ENCODE measurements at regions not wholly inside any gene's neighbourhood (a gene's known extent, or its start where the extent isn't known, plus 50 kb on each side); places are given as distances from the start of the nearest gene placed in this dataset.

- Histone ChIP-seq H3K27ac (ENCODE audit: extremely low read depth, low read depth, low read length) (no peak overlapping the region), H3K4me3 (no peak overlapping the region), H3K9me1 (ENCODE audit: control insufficient read depth, insufficient read depth, low read length) (no peaks in the 10 kb centered on the region), H3K4me2 (ENCODE audit: insufficient read depth, low read length) (no peak overlapping the region), H3K27me3 (ENCODE audit: control insufficient read depth in 2 of 2, insufficient read depth in 2 of 2, low read length in 2 of 2) (no peaks in the 10 kb centered on the region), H3K9me3 (replicated peaks; ENCODE audit: control insufficient read depth, insufficient read depth, low read depth, low read length) (no peaks in the 10 kb centered on the region), H3K9ac (ENCODE audit: insufficient read depth in 1 of 2, low read depth in 2 of 2, low read length in 2 of 2) (no peak overlapping the region), H3K4me1 (replicated peaks in 1 of 2; ENCODE audit: control insufficient read depth in 2 of 2, insufficient read depth in 2 of 2, low read length in 2 of 2) (no peaks in the 10 kb centered on the region), H3K36me3 (ENCODE audit: control insufficient read depth, insufficient read depth, low read length) (no peaks in the 10 kb centered on the region), H2AFZ (ENCODE audit: low read depth, low read length) (no peak overlapping the region), H3K79me2 (ENCODE audit: control insufficient read depth, insufficient read depth, low read length) (no peaks in the 10 kb centered on the region), H4K20me1 (replicated peaks; ENCODE audit: control insufficient read depth, insufficient read depth, low read length) (no peaks in the 10 kb centered on the region)
- ChIA-PET POLR2A (no interaction called here), CTCF (ENCODE audit: low intra/inter-chr PET ratio) (no interaction called here)
- DNase-seq (ENCODE audit: extremely low read depth in 1 of 4, low spot score in 3 of 4) (no peak), ATAC-seq (no peak), FAIRE-seq (no peak)
- in situ Hi-C loops (cut with MboI) (no loop called here), intact Hi-C loops (cut with micrococcal nuclease) (no loop called here)
- TF ChIP-seq HBP1 (CRISPR knock-in tag; IDR thresholded peaks at IDR 0.05) (peak; percentile 83; the same call in 1 of the 2 replicates), ZNF23 (CRISPR knock-in tag; IDR thresholded peaks at IDR 0.05) (no peak), SETDB1 (IDR thresholded peaks at IDR 0.05; ENCODE audit: low read length) (no peak), KAT8 (IDR thresholded peaks at IDR 0.05; ENCODE audit: low read depth) (no peak), TRIM24 (IDR thresholded peaks at IDR 0.05) (no peak)
- WGBS (ENCODE audit: insufficient coverage, low coverage, missing lambda C conversion rate): 0% methylated on average over 1 of the region's 1 CpG
- no TSS peak for BruUV-seq (replicated peaks)
These were observed 551.1 kb downstream of the TFEC start for GRCh38 chr7:115479448-115479847.

GRCh38 chr7:115478426-115478825, 552.1 kb downstream of the TFEC start:
- H4K20me1 ChIP-seq (replicated peaks; ENCODE audit: control insufficient read depth, insufficient read depth, low read length): no peaks in the 10 kb centered on the region
- FAIRE-seq (no peak), DNase-seq (ENCODE audit: extremely low read depth in 1 of 4, low spot score in 3 of 4) (no peak), ATAC-seq (no peak)
- no peak overlapping the region for H3K4me3 ChIP-seq
- no peak overlapping the region for H3K9ac ChIP-seq (ENCODE audit: insufficient read depth in 1 of 2, low read depth in 2 of 2, low read length in 2 of 2)
- H3K36me3 ChIP-seq (ENCODE audit: control insufficient read depth, insufficient read depth, low read length): no peaks in the 10 kb centered on the region
- H2AFZ ChIP-seq (ENCODE audit: low read depth, low read length): no peak overlapping the region
- ChIA-PET POLR2A (no interaction called here), CTCF (ENCODE audit: low intra/inter-chr PET ratio) (no interaction called here)
- H3K79me2 ChIP-seq (ENCODE audit: control insufficient read depth, insufficient read depth, low read length): no peaks in the 10 kb centered on the region
- no peaks in the 10 kb centered on the region for H3K9me3 ChIP-seq (replicated peaks; ENCODE audit: control insufficient read depth, insufficient read depth, low read depth, low read length)
- no peaks in the 10 kb centered on the region for H3K4me1 ChIP-seq (replicated peaks in 1 of 2; ENCODE audit: control insufficient read depth in 2 of 2, insufficient read depth in 2 of 2, low read length in 2 of 2)
- no peaks in the 10 kb centered on the region for H3K9me1 ChIP-seq (ENCODE audit: control insufficient read depth, insufficient read depth, low read length)
- H3K27me3 ChIP-seq (ENCODE audit: control insufficient read depth in 2 of 2, insufficient read depth in 2 of 2, low read length in 2 of 2): no peaks in the 10 kb centered on the region
- no peak overlapping the region for H3K27ac ChIP-seq (ENCODE audit: extremely low read depth, low read depth, low read length)
- H3K4me2 ChIP-seq (ENCODE audit: insufficient read depth, low read length): no peak overlapping the region
- no TSS peak for BruUV-seq (replicated peaks)
- in situ Hi-C loops (cut with MboI) (no loop called here), intact Hi-C loops (cut with micrococcal nuclease) (no loop called here)
- TF ChIP-seq, protein P1, sequence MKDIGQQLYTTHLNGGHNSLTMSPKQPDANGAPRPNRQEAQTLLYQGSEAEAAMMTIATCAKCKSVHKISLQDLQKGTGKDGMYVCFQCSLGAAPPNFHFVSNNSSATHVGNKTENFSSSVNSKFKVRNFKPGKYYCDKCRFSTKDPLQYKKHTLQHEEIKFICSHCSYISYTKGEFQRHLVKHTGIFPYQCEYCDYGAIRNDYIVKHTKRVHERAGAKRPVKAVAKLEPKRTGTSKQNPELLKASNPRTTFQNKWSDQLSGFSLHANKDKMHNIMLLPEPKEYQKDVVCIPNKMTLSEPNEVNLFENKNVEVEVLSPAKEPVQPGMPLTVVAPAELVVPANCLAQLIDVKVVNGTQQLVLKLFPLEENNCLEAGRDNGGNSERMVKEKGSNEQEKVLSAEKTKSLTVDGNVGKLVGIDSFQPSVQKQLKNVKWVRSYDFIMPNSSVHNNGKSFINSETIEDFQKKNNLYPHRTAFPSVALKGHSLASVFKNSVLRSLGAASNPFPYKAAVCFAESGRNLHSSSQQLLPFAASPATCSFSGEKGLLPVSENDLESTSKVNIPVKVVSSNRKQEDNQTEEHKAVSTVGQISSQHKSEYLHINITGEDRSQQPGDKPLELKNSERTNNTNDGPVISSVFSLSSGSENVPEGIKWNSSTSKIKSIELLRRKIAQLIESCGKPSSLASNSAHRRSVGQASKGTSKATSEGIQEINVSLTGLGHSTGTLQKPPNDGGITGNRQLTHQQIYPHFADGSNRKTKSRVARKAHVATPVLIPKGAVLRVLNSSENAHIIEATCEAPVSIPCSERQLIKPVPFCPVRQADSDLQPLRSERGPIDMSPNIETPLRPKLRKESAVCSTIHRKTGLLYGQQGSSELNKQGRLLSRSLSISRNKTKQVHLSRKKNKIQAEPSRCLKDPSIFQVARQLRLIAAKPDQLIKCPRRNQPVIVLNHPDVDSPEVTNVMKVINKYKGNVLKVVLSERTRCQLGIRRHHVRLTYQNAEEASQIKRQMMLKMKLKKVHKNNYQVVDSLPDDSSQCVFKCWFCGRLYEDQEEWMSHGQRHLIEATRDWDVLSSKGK (CRISPR knock-in tag; IDR thresholded peaks at IDR 0.05): no peak
- TF ChIP-seq ELF1 (tag; IDR thresholded peaks at IDR 0.05) (no peak), ZNF12 (CRISPR knock-in tag; IDR thresholded peaks at IDR 0.05) (no peak), PURB (CRISPR knock-in tag; IDR thresholded peaks at IDR 0.05; ENCODE audit: low read depth) (no peak), SIX5 (IDR thresholded peaks at IDR 0.05; ENCODE audit: borderline replicate concordance in 1 of 2, insufficient read depth in 1 of 2, low read depth in 1 of 2, low read length in 2 of 2) (no peak), GTF2A2 (tag; IDR thresholded peaks at IDR 0.05) (no peak)
